ENCODE measurements at regions not wholly inside any gene's neighbourhood (a gene's known extent, or its start where the extent isn't known, plus 50 kb on each side); places are given as distances from the start of the nearest gene placed in this dataset.
"Not testable (repeated sequence)": the region's sequence is repeated elsewhere in the genome, so short reads cannot be mapped to it uniquely, and the experiment has no call there.

DNA sequence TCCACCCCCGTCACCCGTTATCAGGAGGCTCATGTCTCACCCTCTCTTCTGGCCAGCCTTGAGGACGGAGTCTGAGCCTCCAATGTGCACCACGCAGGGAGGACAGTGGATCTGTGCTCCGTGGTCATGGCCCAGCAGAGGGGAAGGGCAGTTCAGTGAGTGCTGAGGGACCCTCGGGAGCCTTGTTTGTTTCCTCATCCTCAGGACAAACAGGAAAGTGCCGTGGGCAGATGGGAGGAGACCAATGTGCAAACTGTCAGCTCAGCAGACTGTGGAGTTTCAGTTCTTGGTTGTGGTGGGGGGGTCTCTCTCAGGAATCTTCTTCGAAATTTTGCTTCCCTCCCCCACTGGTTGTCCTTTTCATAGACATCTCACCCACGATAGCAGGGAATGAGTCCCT lies 429.6 kb downstream of the DIRAS2 start:
- H3K4me1 ChIP-seq (replicated peaks in 1 of 4; ENCODE audit: control insufficient read depth in 3 of 4, insufficient read depth in 4 of 4, low read length in 3 of 4); H3K27me3 ChIP-seq (replicated peaks in 1 of 4; ENCODE audit: control insufficient read depth in 3 of 4, extremely low read depth in 1 of 4, insufficient read depth in 3 of 4, low read length in 3 of 4); H3K23ac ChIP-seq (ENCODE audit: insufficient read length); H4K20me1 ChIP-seq (replicated peaks in 1 of 2; ENCODE audit: control insufficient read depth in 1 of 2, insufficient read depth in 2 of 2, low read length in 2 of 2); POLR2A ChIA-PET (ENCODE audit: partially characterized antibody); DNase-seq (ENCODE audit: low read depth in 1 of 2, low spot score in 2 of 2); H3K18ac ChIP-seq (ENCODE audit: extremely low read depth, low read length); H2BK20ac ChIP-seq (ENCODE audit: low read length); H3K9me3 ChIP-seq (ENCODE audit: insufficient read depth in 2 of 2, low read depth in 1 of 2, low read length in 1 of 2); H3K9ac ChIP-seq (replicated peaks in 1 of 4; ENCODE audit: extremely low read depth in 1 of 4, low read depth in 3 of 4, low read length in 3 of 4); H3K79me1 ChIP-seq (ENCODE audit: low read depth, low read length); H3K27ac ChIP-seq (ENCODE audit: low read depth, low read length); H2BK12ac ChIP-seq (ENCODE audit: low read depth, low read length); H2BK15ac ChIP-seq (ENCODE audit: low read length); H3K36me3 ChIP-seq (ENCODE audit: control insufficient read depth in 2 of 4, insufficient read depth in 4 of 4, low read length in 3 of 4); FAIRE-seq; H4K8ac ChIP-seq (ENCODE audit: extremely low read depth, insufficient read depth, low read length); H3K56ac ChIP-seq (replicated peaks; ENCODE audit: insufficient read length, low read depth, low read length); H2AFZ ChIP-seq (ENCODE audit: low read length); H4K91ac ChIP-seq (replicated peaks; ENCODE audit: insufficient read length, low read length); H3K23me2 ChIP-seq (ENCODE audit: low read depth, low read length); H2BK5ac ChIP-seq (ENCODE audit: low read depth, low read length); H4K5ac ChIP-seq (ENCODE audit: insufficient read length, low read depth, low read length); H2BK120ac ChIP-seq (replicated peaks; ENCODE audit: low read depth, low read length); H3K4me2 ChIP-seq (ENCODE audit: insufficient read depth in 1 of 2, low read depth in 2 of 2, low read length in 2 of 2); H3K4ac ChIP-seq (replicated peaks; ENCODE audit: insufficient read length, low read depth, low read length); H3K79me2 ChIP-seq (ENCODE audit: control insufficient read depth in 1 of 2, insufficient read depth in 2 of 2, low read length in 2 of 2); H3K4me3 ChIP-seq (ENCODE audit: extremely low read depth in 1 of 4, insufficient read depth in 2 of 4, low read depth in 3 of 4, low read length in 4 of 4); H2AK5ac ChIP-seq (ENCODE audit: low read depth, low read length); H3K14ac ChIP-seq (ENCODE audit: insufficient read length): not testable (repeated sequence)
- 98% methylated on average over 4 of the region's 9 CpGs; no CpG with 5 or more reads in 1 of the 2 experiments for WGBS, 2 experiments (ENCODE audit: extremely low coverage in 1 of 2, insufficient coverage in 1 of 2, insufficient read length in 1 of 2, insufficient replicate concordance in 2 of 2, low coverage in 1 of 2, low lambda C conversion rate in 2 of 2, missing lambda C conversion rate in 1 of 2)
- CTCF ChIA-PET (ENCODE audit: partially characterized antibody), result interaction anchor here (0.8 to 0.9 kb wide), 2 partner anchors 29 to 37 kb away, joined by 3 to 4 read pairs; no protein-coding TSS in a partner anchor

Data from H1 (cell line).